AG04449 (cell line): ENCODE measurements at regions not wholly inside any gene's neighbourhood (a gene's known extent, or its start where the extent isn't known, plus 50 kb on each side); places are given as distances from the start of the nearest gene placed in this dataset.
"Not testable (repeated sequence)": the region's sequence is repeated elsewhere in the genome, so short reads cannot be mapped to it uniquely, and the experiment has no call there.

Experiments
- CTCF ChIA-PET: fragments of 350-600 bp; formaldehyde crosslinking; extraction: SDS; loops from one replicate; lab custom pipeline; 2021; ENCODE audit warnings: antibody characterized with exemption; lab: Yijun Ruan, JAX
- POLR2A ChIA-PET: fragments of 400-600, 350-600 bp; formaldehyde crosslinking; extraction: SDS; loops from one replicate; lab custom pipeline; 2020; ENCODE audit warnings: antibody characterized with exemption, inconsistent platforms; lab: Yijun Ruan, JAX
- DNase-seq: peaks from one replicate; pipeline ENCODE4 v3.0.0-alpha.2; 2010; ENCODE audit warnings: low read depth, low spot score
- H3K4me3 ChIP-seq: 2 replicates; pipeline ENCODE4 v1.5.1; 2011; ENCODE audit warnings: low read depth, mild to moderate bottlenecking, control low read depth, low read length
- TF ChIP-seq, protein P1 (sequence below): IDR thresholded peaks from one replicate; pipeline ENCODE4 v1.5.1; 2011; ENCODE audit warnings: mild to moderate bottlenecking, moderate library complexity, low read length, control low read depth, inconsistent platforms; ENCODE audit not compliant: insufficient read depth; ENCODE audit errors: missing control alignments

DNA sequence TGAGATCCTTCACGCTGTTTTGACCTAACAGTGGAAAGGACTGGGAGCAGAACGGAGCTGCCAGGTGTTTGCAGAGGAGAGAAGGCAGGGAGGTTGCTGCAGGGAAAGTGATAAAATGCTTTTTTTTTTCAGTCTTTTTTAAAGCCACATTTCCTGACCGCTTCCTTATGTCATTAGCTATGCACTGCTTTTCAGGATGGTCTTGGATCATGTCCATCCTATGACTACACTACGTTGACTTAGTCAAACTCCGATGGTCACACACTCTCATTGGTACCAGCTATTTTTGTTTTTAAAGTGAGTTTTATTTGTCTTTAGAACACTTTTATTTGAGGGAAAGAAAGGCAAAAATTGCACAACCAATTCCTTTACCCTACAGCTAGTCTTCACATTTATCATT lies 89.2 kb upstream of the EXOC2 start:
- no peak overlapping the region for H3K4me3 ChIP-seq
- no peak for DNase-seq
- TF ChIP-seq, protein P1, sequence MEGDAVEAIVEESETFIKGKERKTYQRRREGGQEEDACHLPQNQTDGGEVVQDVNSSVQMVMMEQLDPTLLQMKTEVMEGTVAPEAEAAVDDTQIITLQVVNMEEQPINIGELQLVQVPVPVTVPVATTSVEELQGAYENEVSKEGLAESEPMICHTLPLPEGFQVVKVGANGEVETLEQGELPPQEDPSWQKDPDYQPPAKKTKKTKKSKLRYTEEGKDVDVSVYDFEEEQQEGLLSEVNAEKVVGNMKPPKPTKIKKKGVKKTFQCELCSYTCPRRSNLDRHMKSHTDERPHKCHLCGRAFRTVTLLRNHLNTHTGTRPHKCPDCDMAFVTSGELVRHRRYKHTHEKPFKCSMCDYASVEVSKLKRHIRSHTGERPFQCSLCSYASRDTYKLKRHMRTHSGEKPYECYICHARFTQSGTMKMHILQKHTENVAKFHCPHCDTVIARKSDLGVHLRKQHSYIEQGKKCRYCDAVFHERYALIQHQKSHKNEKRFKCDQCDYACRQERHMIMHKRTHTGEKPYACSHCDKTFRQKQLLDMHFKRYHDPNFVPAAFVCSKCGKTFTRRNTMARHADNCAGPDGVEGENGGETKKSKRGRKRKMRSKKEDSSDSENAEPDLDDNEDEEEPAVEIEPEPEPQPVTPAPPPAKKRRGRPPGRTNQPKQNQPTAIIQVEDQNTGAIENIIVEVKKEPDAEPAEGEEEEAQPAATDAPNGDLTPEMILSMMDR = no peak
- ChIA-PET CTCF (interaction anchor here (0.6 to 2.8 kb wide), 3 partner anchors 16 to 294 kb away, joined by 3 to 12 read pairs (median 11); no protein-coding TSS in a partner anchor), POLR2A (no interaction called here)

DNA sequence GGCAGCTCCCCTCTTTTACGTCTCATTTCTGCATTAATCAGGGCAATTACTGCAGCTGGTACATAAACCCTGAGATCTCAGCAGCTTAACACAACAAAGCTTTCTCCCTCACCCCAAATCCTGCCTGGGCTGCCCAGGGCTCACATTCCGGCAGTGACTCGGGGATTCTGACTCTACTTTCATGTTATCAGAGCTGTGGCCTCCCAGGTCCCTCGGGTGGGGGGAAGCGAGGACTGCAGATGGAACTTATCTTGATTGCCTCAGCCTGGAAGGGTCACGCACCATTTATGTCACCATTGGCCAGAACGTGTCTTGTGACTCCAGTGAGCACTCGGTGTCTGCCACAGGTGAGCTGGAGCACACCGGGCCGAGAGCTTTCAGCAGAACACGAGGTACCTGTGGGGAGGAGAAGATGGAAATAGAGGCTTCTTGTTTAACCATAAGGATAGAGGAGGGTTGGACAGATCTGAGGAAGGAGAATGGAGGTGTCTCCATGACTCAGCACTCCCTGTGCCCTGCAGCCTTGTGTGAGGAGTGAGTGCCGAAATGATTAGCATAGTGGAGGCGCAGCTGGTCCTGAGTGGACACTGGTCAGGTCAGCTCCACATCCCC lies 88.5 kb upstream of the EXOC2 start:
- H3K4me3 ChIP-seq = no peak overlapping the region
- ChIA-PET POLR2A (interaction anchor here (0.7 kb wide), 1 partner anchor 26 kb away, joined by 3 read pairs; no protein-coding TSS in a partner anchor), CTCF (interaction anchor here (2.5 to 2.8 kb wide), 2 partner anchors 17 to 188 kb away, joined by 11 to 12 read pairs; no protein-coding TSS in a partner anchor)
- TF ChIP-seq, protein P1 = no peak
- no peak for DNase-seq

DNA sequence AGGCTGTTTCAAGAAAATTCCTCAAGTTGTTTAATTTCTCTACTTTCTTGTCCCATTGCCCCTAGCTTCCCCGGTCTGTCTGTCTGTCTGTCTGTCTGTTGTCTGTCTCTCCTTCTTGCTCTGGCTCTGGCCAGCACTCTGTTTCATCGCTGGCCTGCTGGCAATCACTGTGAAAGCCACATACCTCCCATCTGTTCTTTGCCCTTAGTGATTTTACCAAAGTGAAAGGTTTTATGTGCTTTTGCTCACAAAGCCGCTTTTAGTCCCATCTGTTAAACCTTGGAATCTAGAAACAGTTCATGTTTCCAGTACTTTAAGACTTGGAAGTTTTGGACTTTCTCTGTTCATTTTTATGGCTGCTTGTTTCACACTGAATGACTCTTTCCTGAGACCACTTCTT lies 87.8 kb upstream of the EXOC2 start:
- DNase-seq = no peak
- no peak overlapping the region for H3K4me3 ChIP-seq
- TF ChIP-seq, protein P1 = no peak
- ChIA-PET CTCF (interaction anchor here (2.5 to 2.8 kb wide), 2 partner anchors 17 to 187 kb away, joined by 11 to 12 read pairs; no protein-coding TSS in a partner anchor), POLR2A (interaction anchor here (0.7 kb wide), 1 partner anchor 25 kb away, joined by 3 read pairs; no protein-coding TSS in a partner anchor)

DNA sequence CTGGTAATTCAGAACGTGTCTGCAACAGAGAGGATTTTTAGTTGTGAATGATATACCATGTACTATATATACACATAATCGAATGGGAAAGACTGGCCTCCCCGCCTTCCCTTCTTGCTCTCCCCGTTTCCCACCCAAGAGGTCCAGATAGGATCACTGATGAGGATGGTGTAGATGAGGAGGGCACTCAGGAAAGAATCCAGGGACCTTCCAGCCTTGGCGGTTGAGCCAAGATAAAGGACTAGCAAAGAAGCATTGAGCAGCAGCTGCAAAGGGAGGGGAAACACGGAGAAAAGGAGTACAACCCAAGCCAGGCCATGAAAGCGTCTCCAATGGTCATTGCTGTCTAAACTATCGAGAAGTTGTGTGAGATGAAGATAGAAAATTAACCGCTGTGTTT lies 84.0 kb upstream of the EXOC2 start:
- TF ChIP-seq, protein P1 = no peak
- DNase-seq = no peak
- ChIA-PET POLR2A (no interaction called here), CTCF (no interaction called here)
- no peak overlapping the region for H3K4me3 ChIP-seq

DNA sequence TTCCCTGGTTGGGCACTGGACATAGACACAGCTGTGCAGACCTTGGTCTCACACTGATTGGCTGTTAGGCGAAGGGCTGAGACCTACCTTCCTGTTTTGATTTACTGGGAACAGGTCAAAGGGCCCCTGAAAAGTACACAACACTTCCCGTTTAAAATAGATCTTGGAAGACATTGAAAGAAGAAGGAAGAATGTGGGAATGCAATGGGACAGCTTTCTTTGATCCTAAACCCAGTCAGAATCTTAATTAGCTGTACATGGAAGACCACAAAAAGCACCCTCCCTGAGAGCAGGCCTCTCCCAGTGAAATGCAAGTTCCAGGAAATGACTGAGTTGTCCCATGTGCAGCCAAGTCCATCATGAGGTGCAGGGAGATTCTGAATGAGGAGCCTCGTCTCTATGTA lies 83.6 kb upstream of the EXOC2 start:
- H3K4me3 ChIP-seq = no peak overlapping the region
- ChIA-PET POLR2A (no interaction called here), CTCF (no interaction called here)
- DNase-seq = no peak
- TF ChIP-seq, protein P1 = no peak

DNA sequence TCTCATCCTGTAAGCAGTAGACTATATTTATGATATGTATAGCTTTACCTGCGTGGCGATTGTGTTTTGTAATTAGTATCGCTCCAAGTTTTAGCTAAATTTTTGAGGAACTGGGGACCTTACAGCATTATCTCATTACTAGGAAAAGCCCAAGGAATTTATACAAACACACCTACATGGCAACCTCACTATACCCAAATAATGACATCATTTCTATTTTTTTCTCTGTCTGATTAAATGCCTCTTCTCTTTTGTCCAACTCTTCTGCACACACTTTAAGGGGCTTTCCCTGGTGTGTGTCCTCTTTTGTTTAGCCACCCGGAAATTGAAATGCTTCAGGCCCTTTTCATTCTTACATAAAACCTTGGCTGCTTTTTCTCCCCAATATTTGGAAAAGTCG lies 82.9 kb upstream of the EXOC2 start:
- TF ChIP-seq, protein P1 = no peak
- no peak overlapping the region for H3K4me3 ChIP-seq
- POLR2A ChIA-PET = no interaction called here
- no peak for DNase-seq
- CTCF ChIA-PET = no interaction called here

DNA sequence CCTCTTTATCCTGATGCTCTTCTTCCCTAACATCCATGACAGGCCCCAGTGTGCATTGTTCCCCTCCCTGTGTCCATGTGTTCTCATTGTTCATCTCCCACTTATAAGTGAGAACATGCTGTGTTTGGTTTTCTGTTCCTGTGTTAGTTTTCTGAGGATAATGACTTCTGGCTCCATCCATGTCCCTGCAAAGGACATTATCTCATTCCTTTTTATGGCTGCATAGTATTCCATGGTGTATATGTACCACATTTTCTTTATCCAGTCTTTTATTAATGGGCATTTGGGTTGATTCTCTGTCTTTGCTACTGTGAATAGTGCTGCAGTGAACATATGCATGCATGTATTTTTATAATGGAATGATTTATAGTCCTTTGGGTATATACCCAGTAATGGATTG lies 78.7 kb upstream of the EXOC2 start:
- POLR2A ChIA-PET, DNase-seq, H3K4me3 ChIP-seq, CTCF ChIA-PET: not testable (repeated sequence)
